ENCODE measurements at regions not wholly inside any gene's neighbourhood (a gene's known extent, or its start where the extent isn't known, plus 50 kb on each side); places are given as distances from the start of the nearest gene placed in this dataset.

GRCh38 chr6:40054602-40055001 is 120.3 kb upstream of the MOCS1 start:
- DNase-seq = no peak

DNA sequence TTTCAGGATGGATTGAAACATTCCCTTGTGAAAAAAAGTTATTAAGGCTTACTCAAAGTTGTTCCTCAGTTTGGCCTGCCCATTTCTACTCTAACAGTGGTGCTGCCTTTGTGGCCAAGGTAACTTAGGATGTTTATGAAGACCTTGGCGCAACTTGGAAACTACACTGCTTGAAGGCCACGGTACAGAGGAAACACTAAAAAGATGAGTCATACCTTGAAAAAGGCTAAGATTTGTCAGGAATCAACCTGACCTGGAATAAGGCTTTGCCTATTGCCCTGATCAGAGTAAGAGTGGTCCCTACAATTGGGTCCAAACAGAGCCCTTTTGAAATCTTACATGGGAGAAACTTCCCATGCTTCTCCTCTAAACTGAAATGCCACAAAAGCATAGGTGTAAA is 119.9 kb upstream of the MOCS1 start:
- DNase-seq = no peak

DNA sequence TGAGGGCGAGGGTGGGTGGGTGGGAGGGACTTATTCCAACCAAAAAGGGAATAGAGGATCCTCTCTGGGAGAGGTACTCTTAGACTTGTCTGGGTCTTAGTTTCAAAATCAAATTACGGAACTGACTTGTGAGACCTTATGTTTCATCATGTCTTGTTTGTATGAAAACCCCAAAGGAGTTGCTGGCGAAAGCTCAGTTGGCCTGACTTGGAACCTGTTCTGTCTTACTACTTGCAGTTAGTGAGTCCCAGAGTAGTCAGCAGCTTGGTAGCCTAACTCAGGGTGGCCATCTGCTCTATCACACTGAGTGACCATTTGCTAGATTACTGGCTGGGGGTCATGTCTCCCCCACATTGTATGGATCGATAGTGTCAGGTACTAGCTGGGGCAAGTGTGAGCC is 114.9 kb upstream of the MOCS1 start:
- no peak for DNase-seq

- no peak for DNase-seq
These were observed 109.9 kb upstream of the MOCS1 start for GRCh38 chr6:40044196-40044595.

DNA sequence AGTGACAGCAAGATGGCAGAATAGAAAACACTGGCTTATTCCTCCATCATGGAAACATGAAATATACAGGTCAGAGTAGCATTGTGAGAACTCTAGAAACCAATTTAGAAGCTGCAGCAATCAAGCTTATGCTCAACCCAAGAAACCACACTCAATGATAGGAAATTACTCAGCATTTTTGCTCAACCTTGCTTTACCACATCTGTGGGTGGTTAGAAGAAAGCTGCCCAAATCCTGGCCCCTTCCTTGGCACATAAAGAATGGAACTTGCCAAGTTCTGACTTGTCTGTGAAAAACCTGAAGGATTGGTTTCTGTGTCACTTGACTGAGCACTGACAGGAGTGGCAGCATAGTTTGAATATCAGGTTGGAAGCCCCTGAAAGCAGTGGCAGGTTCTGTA is 108.0 kb upstream of the MOCS1 start:
- DNase-seq = no peak

DNA sequence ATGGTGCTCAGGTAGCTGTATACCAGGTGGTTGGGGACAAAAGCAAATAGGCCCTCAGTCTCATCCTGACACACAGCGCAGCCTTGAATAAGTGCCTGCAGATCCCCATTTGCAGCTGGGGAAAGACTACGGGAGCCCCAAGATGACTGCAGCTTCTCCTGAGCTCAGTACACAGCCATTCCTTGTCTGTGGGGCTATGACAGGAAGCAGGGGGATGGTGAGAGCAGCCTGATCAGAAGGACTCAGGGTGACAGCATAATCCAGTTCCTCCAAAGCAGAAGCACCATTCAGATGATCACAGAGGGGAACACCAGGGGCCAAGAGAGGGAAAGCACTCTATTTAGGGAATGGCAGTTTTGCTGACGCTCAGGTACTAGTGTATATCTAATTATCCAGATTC is 104.8 kb upstream of the MOCS1 start:
- no peak for DNase-seq

DNA sequence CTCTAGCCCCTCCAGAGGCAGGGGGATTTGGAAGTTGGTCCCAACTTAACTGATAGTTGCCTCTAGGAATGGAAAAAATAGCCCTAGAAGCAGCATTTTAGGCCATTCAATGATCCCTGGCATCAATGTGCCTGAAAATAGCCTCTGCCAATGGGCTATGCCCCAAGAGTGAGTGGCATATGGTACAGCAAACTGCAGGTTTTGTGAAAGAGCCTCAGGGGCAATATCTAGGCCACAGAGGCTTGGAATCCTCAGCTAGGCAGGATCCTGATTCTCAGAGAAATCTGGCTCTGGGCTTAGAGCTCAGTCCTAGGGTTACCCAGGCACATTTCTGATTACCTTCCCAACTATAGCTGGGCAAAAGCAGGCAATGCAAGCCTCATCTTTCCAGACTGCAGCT is 104.4 kb upstream of the MOCS1 start:
- no peak for DNase-seq

DNA sequence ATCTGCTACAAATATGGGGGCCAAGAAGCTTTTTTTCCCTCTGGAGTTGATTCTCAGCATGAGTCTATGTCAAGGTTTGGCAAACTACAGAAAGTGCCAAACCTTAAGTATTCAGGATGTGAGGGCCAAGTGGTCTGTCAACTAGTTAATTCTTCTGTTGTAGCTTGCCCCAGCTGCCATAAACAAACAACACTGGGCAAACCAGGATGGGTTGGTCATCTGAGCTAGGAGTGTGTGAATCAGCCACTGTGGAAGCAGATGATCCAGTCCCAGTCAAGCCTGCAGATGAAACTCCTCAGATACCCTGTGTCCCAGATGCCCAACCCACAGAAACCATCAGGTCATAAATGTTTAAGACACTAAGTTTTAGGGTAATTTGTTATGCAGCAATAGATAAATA is 103.0 kb upstream of the MOCS1 start:
- no peak for DNase-seq

- DNase-seq = no peak
These were observed 101.9 kb upstream of the MOCS1 start for GRCh38 chr6:40036186-40036585.

GRCh38 chr6:40028449-40028848 is 94.2 kb upstream of the MOCS1 start:
- no peak for DNase-seq

DNA sequence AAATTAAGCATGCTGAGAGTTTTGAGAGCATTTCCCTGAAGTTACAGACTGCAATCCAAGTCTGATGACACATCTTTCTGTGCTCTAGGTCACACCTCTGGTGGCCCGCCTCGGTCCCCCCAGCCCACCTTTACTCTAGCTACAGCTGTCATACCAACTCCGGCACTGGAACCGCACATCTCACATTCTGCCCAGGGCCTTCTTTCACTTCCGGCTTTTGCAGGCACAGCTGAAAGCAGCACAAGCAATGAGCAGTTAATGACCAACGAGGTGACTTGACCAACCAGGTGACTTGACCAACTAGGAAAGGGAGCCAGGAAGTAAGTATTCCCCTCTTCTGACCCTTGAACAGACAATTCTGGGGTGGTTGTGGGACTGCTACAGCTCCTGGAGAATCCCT is 88.6 kb upstream of the MOCS1 start:
- no peak for DNase-seq

DNA sequence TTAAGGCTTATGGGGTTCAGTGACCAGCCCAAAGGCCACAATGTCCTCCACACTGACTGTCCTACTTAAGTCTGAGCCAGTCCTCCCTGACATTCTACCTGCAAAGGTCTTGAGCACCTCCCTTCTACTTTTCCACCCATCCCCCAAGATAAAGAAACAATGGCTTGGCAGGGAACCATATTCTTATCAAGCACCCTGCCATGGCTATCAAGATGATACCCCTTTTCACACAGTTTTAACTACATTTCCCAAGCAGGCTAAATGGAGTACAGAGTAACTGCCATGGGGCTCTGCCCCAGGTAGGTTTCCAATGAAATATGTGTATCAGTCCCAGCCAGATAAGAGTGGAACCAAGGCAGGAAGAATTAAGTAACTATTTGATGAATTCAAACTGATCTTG is 85.9 kb upstream of the MOCS1 start:
- no peak for DNase-seq

GRCh38 chr6:40015530-40015929 is 81.3 kb upstream of the MOCS1 start:
- no peak for DNase-seq

- DNase-seq = no peak
These were observed 77.6 kb upstream of the MOCS1 start for GRCh38 chr6:40011844-40012243.

DNA sequence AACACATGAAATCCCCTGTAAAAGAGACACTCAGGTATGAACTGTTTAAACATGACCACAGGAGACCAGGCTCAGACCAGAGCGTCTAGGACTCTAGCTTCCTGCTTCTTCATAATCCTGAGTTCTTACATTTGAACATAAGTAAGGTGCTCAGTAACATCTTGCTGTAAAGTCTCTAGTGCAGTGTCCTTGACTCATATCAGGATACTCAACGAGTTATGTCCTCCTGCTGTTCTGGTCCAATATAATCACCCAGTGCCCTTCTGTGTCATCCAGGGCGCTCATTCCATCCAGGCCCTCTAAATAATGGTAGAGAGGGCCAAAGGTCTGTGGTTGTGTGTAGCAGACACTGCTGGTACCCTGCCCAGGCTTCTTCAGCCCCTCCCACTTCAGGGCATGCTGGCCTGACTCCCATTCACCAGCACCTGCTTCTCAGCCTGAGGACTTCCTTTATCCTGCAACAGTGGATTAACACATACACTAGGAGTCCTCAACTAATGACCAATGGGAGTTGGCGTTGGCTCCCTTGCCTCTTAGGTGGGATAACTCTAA is 66.8 kb upstream of the MOCS1 start:
- DNase-seq = no peak

- no peak for DNase-seq
These were observed 65.0 kb upstream of the MOCS1 start for GRCh38 chr6:39999006-39999867.

DNA sequence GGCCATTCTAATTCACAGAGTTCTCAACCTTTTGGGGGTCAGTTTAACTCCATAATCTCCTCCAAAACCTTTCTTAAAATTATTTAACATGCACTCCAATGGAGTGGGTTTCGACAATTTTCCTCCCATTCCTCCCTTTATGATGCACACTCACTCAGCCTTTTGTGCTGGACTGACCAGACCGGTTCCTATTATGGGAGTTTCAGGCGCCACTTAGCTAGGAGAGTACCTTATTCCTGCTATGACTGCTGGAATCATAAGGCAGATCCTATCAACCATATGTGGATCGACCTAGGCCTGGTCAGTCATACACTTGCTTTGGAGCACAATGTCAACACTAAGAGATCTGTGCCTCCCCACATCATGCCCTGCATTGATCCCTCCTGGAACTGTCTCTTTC is 63.9 kb upstream of the MOCS1 start:
- DNase-seq = no peak

DNA sequence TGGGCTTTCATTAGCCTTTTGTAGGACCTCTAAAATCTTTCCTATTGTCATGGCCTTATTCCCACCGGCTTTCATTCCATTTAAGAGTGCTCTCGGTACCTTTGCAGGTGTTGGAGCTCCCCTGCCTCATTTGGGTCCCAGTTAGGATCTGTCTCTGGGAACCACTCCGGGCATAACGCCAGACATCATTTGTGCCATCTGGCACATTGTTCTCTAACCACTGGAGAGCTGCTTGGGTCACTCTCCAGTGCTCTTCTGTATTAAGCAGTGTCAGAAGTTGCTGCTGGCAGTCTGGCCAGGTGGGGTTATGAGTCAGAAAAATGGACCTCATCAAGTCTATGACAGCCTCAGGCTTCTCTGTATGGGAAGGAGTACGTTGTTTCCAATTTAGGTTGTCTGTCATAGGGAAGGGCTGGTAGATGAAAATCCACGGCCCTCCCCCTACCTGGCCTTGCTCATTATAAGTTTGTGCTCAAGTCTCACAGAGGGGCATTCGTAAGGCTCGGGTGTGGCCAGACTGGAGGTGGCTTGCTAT is 62.9 kb upstream of the MOCS1 start:
- DNase-seq = no peak

DNA sequence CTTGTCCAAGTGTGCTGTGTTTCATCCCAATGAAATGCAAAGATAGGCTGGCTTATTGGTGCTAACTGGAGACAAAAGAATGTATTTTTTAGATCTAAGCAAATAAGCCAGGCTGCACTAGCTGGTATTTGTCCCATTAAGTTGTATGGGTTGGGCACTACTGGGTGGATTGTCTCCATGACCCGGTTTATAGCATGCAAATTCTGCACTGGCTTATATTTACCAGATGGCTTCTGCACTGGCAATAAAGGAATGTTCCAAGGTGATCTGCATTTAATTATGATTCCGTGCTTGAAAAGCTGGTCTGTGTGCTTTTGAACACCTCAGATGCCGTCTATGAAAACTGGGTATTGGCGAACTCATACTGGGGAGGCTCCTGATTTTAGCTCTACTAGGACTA is 61.4 kb upstream of the MOCS1 start:
- DNase-seq = no peak

GRCh38 chr6:39992861-39993622 is 58.8 kb upstream of the MOCS1 start:
- DNase-seq = no peak
